Naive thymus-derived CD4-positive, alpha-beta T cell (primary cell): ENCODE measurements at regions not wholly inside any gene's neighbourhood (a gene's known extent, or its start where the extent isn't known, plus 50 kb on each side); places are given as distances from the start of the nearest gene placed in this dataset.

Source experiments
- ATAC-seq: fragments of 150-1000 bp; cut with Tn5 transposase; 2 replicates; pipeline ENCODE4 v1.10.0; 2021; ENCODE audit warnings: mild to moderate bottlenecking, moderate library complexity
- CTCF ChIA-PET: fragments of 350-600 bp; sonication (Branson Sonifier 250); formaldehyde crosslinking; loops from one replicate; lab custom pipeline; 2021; ENCODE audit warnings: antibody characterized with exemption; lab: Charles Lee
- POLR2A ChIA-PET: fragments of 350-600 bp; sonication (Branson Sonifier 250); formaldehyde crosslinking; loops from one replicate; lab custom pipeline; 2021; ENCODE audit warnings: antibody characterized with exemption, inconsistent platforms; lab: Charles Lee
- DNase-seq, 9 donors: peaks; one replicate each; pipeline versions ENCODE4 v3.0.0 to v3.0.0-alpha.2; 2020 to 2022; ENCODE audit warnings: mixed read lengths in 1 of 9
- H3K27ac ChIP-seq: one replicate; pipeline ENCODE4 v1.7.0; 2013; ENCODE audit warnings: mild to moderate bottlenecking, low read depth, low read length, moderate library complexity
- H3K27me3 ChIP-seq, 2 donors: one replicate each; pipeline ENCODE4 v1.7.0; 2013; ENCODE audit warnings: low read length in 2 of 2, mild to moderate bottlenecking in 2 of 2, moderate library complexity in 2 of 2; ENCODE audit not compliant: control insufficient read depth in 2 of 2, insufficient read depth in 2 of 2
- H3K36me3 ChIP-seq, 3 experiments: 1 replicate in 2 of 3; 2 replicates in 1 of 3; pipeline ENCODE4 v1.7.0; 2013; ENCODE audit warnings: low read length in 3 of 3, mild to moderate bottlenecking in 3 of 3, moderate library complexity in 1 of 3; ENCODE audit not compliant: insufficient read depth in 3 of 3, control insufficient read depth in 2 of 3
- H3K4me1 ChIP-seq, 2 donors: one replicate each; pipeline ENCODE4 v1.7.0; 2013; ENCODE audit warnings: low read length in 2 of 2, mild to moderate bottlenecking in 2 of 2, moderate library complexity in 1 of 2; ENCODE audit not compliant: control insufficient read depth in 2 of 2, insufficient read depth in 2 of 2
- H3K4me3 ChIP-seq: 2 replicates; pipeline ENCODE4 v1.7.0; 2013; ENCODE audit warnings: mild to moderate bottlenecking, low read length
- H3K9me3 ChIP-seq, 3 experiments: 1 replicate in 2 of 3; 2 replicates in 1 of 3; pipeline ENCODE4 v1.7.0; 2013; ENCODE audit warnings: low read length in 3 of 3; ENCODE audit not compliant: control insufficient read depth in 2 of 3
- H3K27ac Mint-ChIP-seq, 9 donors: one replicate each; pipeline ENCODE4 v1.8.0; 2020 to 2022; ENCODE audit warnings: mixed read lengths in 9 of 9, mild to moderate bottlenecking in 8 of 9, moderate library complexity in 5 of 9, inconsistent platforms in 2 of 9
- H3K27me3 Mint-ChIP-seq, 5 donors: one replicate each; pipeline ENCODE4 v1.8.0; 2021 to 2022; ENCODE audit warnings: mixed read lengths in 5 of 5, mild to moderate bottlenecking in 1 of 5
- H3K36me3 Mint-ChIP-seq, 5 donors: one replicate each; pipeline ENCODE4 v1.8.0; 2020 to 2022; ENCODE audit warnings: mixed read lengths in 5 of 5, mild to moderate bottlenecking in 3 of 5, inconsistent platforms in 1 of 5
- H3K4me1 Mint-ChIP-seq, 7 donors: one replicate each; pipeline ENCODE4 v1.8.0; 2020 to 2022; ENCODE audit warnings: mixed read lengths in 7 of 7, mild to moderate bottlenecking in 3 of 7, inconsistent platforms in 1 of 7
- H3K4me3 Mint-ChIP-seq, 10 donors: one replicate each; pipeline ENCODE4 v1.8.0; 2020 to 2022; ENCODE audit warnings: mild to moderate bottlenecking in 10 of 10, mixed read lengths in 10 of 10, moderate library complexity in 6 of 10, inconsistent platforms in 2 of 10
- H3K9me3 Mint-ChIP-seq, 11 donors: one replicate each; pipeline ENCODE4 v1.8.0; 2020 to 2022; ENCODE audit warnings: mixed read lengths in 11 of 11, mild to moderate bottlenecking in 4 of 11, inconsistent platforms in 1 of 11, moderate library complexity in 1 of 11
- intact Hi-C, 2 donors: fragments of 100-400 bp; cut with micrococcal nuclease; formaldehyde crosslinking; loops; one replicate each; pipeline ENCODE4 v1.15.1; 2023

DNA sequence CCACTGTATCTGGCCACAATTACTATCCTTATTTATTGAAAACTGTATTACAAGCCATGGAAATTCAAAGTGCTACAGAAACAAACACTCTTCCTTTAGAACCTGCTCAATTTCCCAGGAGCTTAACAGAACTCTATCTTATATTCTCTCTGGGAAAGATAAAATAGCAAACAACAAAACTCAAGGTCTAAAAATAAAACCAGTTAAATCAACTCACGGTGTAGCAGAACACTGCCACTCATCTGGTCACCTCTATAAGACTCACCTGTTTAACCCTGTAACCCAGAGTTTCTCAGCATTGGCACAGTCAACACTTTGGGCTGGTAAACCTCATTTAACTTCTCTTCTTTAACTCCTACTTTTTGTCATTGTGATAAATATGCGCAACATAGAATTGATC, 348.9 kb downstream of the DCHS2 start:
- no peaks in the 10 kb centered on the region for H3K36me3 Mint-ChIP-seq
- intact Hi-C loops = no loop called here
- no peaks in the 10 kb centered on the region for H3K9me3 ChIP-seq
- no peak overlapping the region for H3K4me3 ChIP-seq
- POLR2A ChIA-PET = no interaction called here
- H3K27me3 Mint-ChIP-seq = peaks cover 0 to 6% (median 0%) of the 10 kb centered on the region in 5 donors
- H3K27ac Mint-ChIP-seq = no peak overlapping the region
- no peak overlapping the region for H3K27ac ChIP-seq
- H3K27me3 ChIP-seq = no peaks in the 10 kb centered on the region
- peaks cover 0 to 3% (median 0%) of the 10 kb centered on the region in 11 donors for H3K9me3 Mint-ChIP-seq
- H3K36me3 ChIP-seq = no peaks in the 10 kb centered on the region
- no peaks in the 10 kb centered on the region for H3K4me1 ChIP-seq
- H3K4me3 Mint-ChIP-seq = no peak overlapping the region
- CTCF ChIA-PET = interaction anchor here (0.6 kb wide), 1 partner anchor 1002 kb away, joined by 3 read pairs; no protein-coding TSS in a partner anchor
- ATAC-seq (no peak), DNase-seq (no peak)
- no peaks in the 10 kb centered on the region for H3K4me1 Mint-ChIP-seq

GRCh38 chr4:154140869-154141268, 350.7 kb downstream of the DCHS2 start:
- no peaks in the 10 kb centered on the region for H3K9me3 ChIP-seq
- no peaks in the 10 kb centered on the region for H3K36me3 ChIP-seq
- intact Hi-C loops = no loop called here
- no peak overlapping the region for H3K4me3 ChIP-seq
- ChIA-PET CTCF (no interaction called here), POLR2A (no interaction called here)
- H3K4me1 ChIP-seq = no peaks in the 10 kb centered on the region
- no peak overlapping the region for H3K4me3 Mint-ChIP-seq
- H3K27me3 Mint-ChIP-seq = peaks cover 0 to 5% (median 0%) of the 10 kb centered on the region in 5 donors
- ATAC-seq = no peak
- DNase-seq = no peak
- no peak overlapping the region for H3K27ac ChIP-seq
- no peak overlapping the region for H3K27ac Mint-ChIP-seq
- H3K4me1 Mint-ChIP-seq = no peaks in the 10 kb centered on the region
- H3K27me3 ChIP-seq = no peaks in the 10 kb centered on the region
- H3K36me3 Mint-ChIP-seq = no peaks in the 10 kb centered on the region
- H3K9me3 Mint-ChIP-seq = peaks cover 0 to 2% (median 0%) of the 10 kb centered on the region in 11 donors

DNA sequence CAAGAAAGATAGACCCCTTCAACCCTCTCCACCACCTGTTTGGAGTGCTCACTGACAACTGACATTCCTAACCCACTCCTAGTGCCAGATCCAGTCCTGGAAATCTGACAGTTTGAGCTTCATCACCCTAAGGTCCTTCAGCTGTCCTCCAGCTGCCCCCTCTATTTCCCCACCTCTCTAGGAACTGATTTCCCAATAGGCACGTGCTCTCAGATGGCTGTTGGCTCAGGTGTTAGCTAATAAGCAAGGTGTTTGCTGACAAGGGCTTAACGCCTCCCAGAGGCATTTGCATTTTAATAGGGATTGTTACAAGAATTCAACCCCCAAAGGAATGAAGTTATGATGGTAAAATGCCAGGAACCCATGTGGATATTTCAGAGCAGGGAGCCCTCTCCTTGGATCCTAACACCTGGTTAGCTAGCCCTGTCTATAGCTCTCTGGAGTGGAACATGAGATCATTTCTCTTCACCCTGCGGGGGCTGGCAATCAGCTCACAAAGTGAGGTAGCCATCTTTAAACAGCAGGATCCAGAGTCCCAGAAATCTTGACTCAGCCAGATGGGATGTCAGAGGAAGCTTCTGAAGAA, 348.5 kb upstream of the SFRP2 start:
- Histone ChIP-seq H3K9me3 (no peaks in the 10 kb centered on the region), H3K4me1 (no peaks in the 10 kb centered on the region), H3K4me3 (no peak overlapping the region), H3K36me3 (no peaks in the 10 kb centered on the region), H3K27me3 (no peaks in the 10 kb centered on the region), H3K27ac (no peak overlapping the region)
- Mint-ChIP-seq H3K36me3 (no peaks in the 10 kb centered on the region), H3K9me3 (peaks cover 0 to 2% (median 0%) of the 10 kb centered on the region in 11 donors), H3K4me1 (no peaks in the 10 kb centered on the region), H3K4me3 (no peak overlapping the region), H3K27ac (no peak overlapping the region), H3K27me3 (peaks cover 0 to 18% (median 8%) of the 10 kb centered on the region in 5 donors)
- ATAC-seq (no peak), DNase-seq (no peak)
- ChIA-PET POLR2A (no interaction called here), CTCF (no interaction called here)
- intact Hi-C loops = no loop called here

DNA sequence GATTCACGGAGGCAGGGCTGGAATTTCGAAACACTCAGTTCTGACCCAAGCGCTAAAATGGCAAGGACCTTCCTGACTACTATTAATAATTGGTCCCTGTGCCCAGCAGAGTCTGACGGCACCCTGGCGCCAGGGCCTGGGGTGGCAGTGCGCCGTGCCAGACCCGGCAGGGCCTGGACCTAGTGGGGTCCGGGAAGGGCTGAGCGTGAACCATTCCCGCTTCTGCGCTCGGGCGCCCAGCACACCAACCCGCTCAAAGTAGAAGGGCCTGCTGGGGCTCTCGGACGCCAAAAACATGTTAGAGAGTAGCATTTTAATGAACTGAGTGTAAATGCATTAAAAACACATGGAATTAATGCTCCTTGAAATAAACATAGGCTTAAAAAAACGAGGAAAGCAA, 346.7 kb upstream of the SFRP2 start:
- H3K36me3 Mint-ChIP-seq = no peaks in the 10 kb centered on the region
- POLR2A ChIA-PET = no interaction called here

DNA sequence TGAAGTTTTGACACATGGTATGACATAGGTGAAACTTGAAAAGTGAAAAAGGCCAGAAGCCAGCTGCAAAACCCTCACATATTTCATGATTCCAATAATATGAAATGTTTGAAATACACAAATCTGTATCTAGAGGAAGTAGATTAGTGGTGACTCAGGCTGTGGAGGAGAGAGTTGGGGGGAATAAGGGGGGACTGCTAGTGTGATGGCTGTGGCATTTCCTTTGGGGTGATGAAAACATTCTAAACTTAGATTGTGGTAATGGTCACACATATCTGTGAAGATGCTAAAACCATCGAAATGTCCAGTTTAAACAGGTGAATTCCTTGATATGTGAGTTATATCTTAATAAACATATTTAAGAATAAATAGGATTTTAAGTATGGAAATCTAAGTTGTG, 343.5 kb upstream of the SFRP2 start:
- no peak overlapping the region for H3K27ac Mint-ChIP-seq
- Histone ChIP-seq H3K27ac (no peak overlapping the region), H3K36me3 (no peaks in the 10 kb centered on the region), H3K27me3 (no peaks in the 10 kb centered on the region), H3K4me1 (no peaks in the 10 kb centered on the region), H3K9me3 (no peaks in the 10 kb centered on the region), H3K4me3 (no peak overlapping the region)
- H3K4me1 Mint-ChIP-seq = no peaks in the 10 kb centered on the region
- ChIA-PET CTCF (no interaction called here), POLR2A (no interaction called here)
- peaks cover 0 to 6% (median 0%) of the 10 kb centered on the region in 5 donors for H3K36me3 Mint-ChIP-seq
- peaks cover 0 to 8% (median 2%) of the 10 kb centered on the region in 11 donors for H3K9me3 Mint-ChIP-seq
- intact Hi-C loops = no loop called here
- ATAC-seq = no peak
- no peak overlapping the region for H3K4me3 Mint-ChIP-seq
- H3K27me3 Mint-ChIP-seq = peaks cover 2 to 36% (median 26%) of the 10 kb centered on the region in 5 donors
- DNase-seq = no peak

More for the DNA sequence above, 346.7 kb upstream of the SFRP2 start:
- Mint-ChIP-seq H3K9me3 (peaks cover 0 to 2% (median 0%) of the 10 kb centered on the region in 11 donors), H3K4me3 (no peak overlapping the region), H3K27me3 (peaks cover 0 to 22% (median 11%) of the 10 kb centered on the region in 5 donors), H3K27ac (no peak overlapping the region), H3K4me1 (no peaks in the 10 kb centered on the region)
- Histone ChIP-seq H3K4me3 (no peak overlapping the region), H3K4me1 (no peaks in the 10 kb centered on the region), H3K36me3 (no peaks in the 10 kb centered on the region), H3K27me3 (no peaks in the 10 kb centered on the region), H3K27ac (no peak overlapping the region), H3K9me3 (no peaks in the 10 kb centered on the region)
- DNase-seq = no peak
- ATAC-seq = no peak
- CTCF ChIA-PET = no interaction called here
- intact Hi-C loops = no loop called here

DNA sequence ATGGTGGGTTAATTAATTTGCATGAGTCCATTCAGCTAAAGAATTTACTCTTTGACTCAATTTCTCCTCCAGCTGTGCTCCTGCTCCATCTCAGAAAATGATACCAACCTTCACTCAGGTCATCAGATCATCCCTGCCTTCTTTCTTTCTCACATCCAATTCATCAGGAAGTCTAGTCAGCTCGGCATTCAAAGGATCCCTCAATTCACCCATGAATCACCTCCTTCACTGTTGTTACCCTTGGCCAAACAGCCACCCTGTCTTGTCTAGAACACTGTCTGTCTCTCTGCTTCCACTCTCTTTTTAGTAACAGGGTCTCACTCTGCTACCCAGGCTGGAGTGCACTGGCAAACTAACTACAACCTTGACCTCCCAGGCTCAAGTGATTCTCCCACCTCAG, 337.4 kb upstream of the SFRP2 start:
- intact Hi-C loops = no loop called here
- Histone ChIP-seq H3K36me3 (no peaks in the 10 kb centered on the region), H3K27me3 (no peaks in the 10 kb centered on the region), H3K27ac (no peak overlapping the region), H3K4me3 (no peak overlapping the region), H3K4me1 (no peaks in the 10 kb centered on the region), H3K9me3 (no peaks in the 10 kb centered on the region)
- H3K4me3 Mint-ChIP-seq = no peak overlapping the region
- POLR2A ChIA-PET = no interaction called here
- H3K9me3 Mint-ChIP-seq = peaks cover 0 to 12% (median 4%) of the 10 kb centered on the region in 11 donors
- no peak for DNase-seq
- no peak overlapping the region for H3K27ac Mint-ChIP-seq
- peaks cover 2 to 44% (median 34%) of the 10 kb centered on the region in 5 donors for H3K27me3 Mint-ChIP-seq
- peaks cover 0 to 6% (median 0%) of the 10 kb centered on the region in 5 donors for H3K36me3 Mint-ChIP-seq
- no peaks in the 10 kb centered on the region for H3K4me1 Mint-ChIP-seq
- CTCF ChIA-PET = no interaction called here
- no peak for ATAC-seq

DNA sequence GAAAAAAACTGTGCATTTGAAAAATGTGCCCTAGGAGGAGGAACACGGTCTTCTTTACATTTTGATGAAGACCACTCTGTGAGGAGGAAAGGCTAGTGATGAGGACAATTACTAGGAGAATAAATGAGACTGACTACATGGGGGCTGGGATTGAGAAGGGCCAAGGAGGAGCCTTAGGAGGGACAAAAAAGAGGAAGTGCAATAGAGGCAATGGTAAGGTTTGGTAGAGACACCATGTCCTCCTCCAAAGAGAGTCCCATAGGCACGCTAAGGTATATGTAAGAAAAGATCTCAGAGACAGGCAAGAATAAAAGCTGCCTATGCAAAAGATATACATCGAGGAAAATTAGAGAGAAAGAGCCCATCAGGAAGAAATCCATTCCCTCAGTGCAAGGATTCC, 336.5 kb upstream of the SFRP2 start:
- H3K36me3 ChIP-seq = no peaks in the 10 kb centered on the region
- CTCF ChIA-PET = no interaction called here
- H3K27me3 Mint-ChIP-seq = peaks cover 2 to 38% (median 34%) of the 10 kb centered on the region in 5 donors
- no peak overlapping the region for H3K4me3 ChIP-seq
- POLR2A ChIA-PET = no interaction called here
- H3K36me3 Mint-ChIP-seq = peaks cover 0 to 6% (median 0%) of the 10 kb centered on the region in 5 donors
- peaks cover 0 to 12% (median 4%) of the 10 kb centered on the region in 11 donors for H3K9me3 Mint-ChIP-seq
- no peaks in the 10 kb centered on the region for H3K27me3 ChIP-seq
- no peak overlapping the region for H3K4me3 Mint-ChIP-seq
- no peak overlapping the region for H3K27ac ChIP-seq
- ATAC-seq (no peak), DNase-seq (no peak)
- H3K27ac Mint-ChIP-seq = no peak overlapping the region
- no peaks in the 10 kb centered on the region for H3K4me1 ChIP-seq
- no peaks in the 10 kb centered on the region for H3K9me3 ChIP-seq
- intact Hi-C loops = no loop called here
- no peaks in the 10 kb centered on the region for H3K4me1 Mint-ChIP-seq
